Gastrocnemius medialis (tissue), 4 donors: ENCODE measurements at regions not wholly inside any gene's neighbourhood (a gene's known extent, or its start where the extent isn't known, plus 50 kb on each side); places are given as distances from the start of the nearest gene placed in this dataset.

Experiments used
- POLR2A ChIP-seq, 2 donors: fragments of 450-650 bp; IDR thresholded peaks; one replicate each; pipeline ENCODE4 v1.6.1; 2017; ENCODE audit warnings: antibody characterized with exemption in 2 of 2, mild to moderate bottlenecking in 2 of 2, moderate library complexity in 2 of 2
- TF ChIP-seq, protein P1 (sequence below), 5 experiments: fragments of 450-650 bp in 3 of 5; fragments of 200-600 bp in 2 of 5; sonication (generic) in 2 of 5; IDR thresholded peaks in 4 of 5; conservative IDR thresholded peaks in 1 of 5; 1 replicate in 4 of 5; 2 replicates in 1 of 5; pipeline ENCODE4 v1.5.1; 2016 to 2019; ENCODE audit warnings: antibody characterized with exemption in 5 of 5, mild to moderate bottlenecking in 3 of 5, moderate library complexity in 3 of 5

DNA sequence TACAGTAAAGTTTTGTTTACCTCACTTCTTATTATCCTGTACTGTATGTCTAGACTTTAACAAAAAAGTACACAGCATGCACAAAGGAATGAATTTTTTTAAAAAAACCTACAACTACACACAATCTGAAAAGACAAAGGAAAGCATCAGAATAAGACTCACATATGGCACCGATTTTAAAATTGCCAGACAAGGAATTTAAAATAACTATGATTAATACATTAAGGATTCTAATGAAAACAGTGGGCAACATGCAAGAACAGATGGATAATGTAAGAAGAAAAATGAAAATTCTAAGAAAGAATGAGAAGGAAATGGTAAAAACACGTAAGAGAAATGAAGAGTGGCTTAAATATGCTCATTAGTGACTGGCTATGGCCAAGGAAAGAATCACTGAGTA lies 638.2 kb downstream of the FBXO15 start:
- TF ChIP-seq POLR2A (IDR thresholded peaks at IDR 0.05), result no peak
- TF ChIP-seq, protein P1, sequence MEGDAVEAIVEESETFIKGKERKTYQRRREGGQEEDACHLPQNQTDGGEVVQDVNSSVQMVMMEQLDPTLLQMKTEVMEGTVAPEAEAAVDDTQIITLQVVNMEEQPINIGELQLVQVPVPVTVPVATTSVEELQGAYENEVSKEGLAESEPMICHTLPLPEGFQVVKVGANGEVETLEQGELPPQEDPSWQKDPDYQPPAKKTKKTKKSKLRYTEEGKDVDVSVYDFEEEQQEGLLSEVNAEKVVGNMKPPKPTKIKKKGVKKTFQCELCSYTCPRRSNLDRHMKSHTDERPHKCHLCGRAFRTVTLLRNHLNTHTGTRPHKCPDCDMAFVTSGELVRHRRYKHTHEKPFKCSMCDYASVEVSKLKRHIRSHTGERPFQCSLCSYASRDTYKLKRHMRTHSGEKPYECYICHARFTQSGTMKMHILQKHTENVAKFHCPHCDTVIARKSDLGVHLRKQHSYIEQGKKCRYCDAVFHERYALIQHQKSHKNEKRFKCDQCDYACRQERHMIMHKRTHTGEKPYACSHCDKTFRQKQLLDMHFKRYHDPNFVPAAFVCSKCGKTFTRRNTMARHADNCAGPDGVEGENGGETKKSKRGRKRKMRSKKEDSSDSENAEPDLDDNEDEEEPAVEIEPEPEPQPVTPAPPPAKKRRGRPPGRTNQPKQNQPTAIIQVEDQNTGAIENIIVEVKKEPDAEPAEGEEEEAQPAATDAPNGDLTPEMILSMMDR (IDR thresholded peaks at IDR 0.05 in 4 of 5, conservative IDR thresholded peaks at IDR 0.05 in 1 of 5), result no peak
